ENCODE measurements at regions not wholly inside any gene's neighbourhood (a gene's known extent, or its start where the extent isn't known, plus 50 kb on each side); places are given as distances from the start of the nearest gene placed in this dataset.

DNA sequence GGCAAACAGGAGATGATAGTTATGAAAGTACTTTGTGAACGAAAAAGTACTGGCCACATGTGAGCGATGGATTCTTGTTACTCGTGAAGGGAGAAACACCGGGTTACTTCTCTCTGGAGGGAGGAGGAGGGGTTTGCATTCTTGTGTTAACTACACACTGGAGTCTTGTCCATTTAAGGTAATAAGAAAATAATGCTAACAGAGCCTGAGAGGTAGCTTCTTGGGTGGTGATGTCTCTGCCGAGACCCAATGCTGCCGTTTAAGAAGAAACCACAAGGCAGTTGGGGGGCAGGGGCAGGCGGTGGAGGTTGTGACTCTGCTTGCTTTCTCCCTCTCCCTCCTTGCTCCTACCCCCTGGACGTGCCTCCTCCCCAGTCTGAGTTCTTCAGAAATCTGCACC lies 100.9 kb upstream of the ROPN1 start:
- DNase-seq = peak; percentile 85

GRCh38 chr3:124094496-124094895 lies 102.6 kb upstream of the ROPN1 start:
- no peak for DNase-seq

DNA sequence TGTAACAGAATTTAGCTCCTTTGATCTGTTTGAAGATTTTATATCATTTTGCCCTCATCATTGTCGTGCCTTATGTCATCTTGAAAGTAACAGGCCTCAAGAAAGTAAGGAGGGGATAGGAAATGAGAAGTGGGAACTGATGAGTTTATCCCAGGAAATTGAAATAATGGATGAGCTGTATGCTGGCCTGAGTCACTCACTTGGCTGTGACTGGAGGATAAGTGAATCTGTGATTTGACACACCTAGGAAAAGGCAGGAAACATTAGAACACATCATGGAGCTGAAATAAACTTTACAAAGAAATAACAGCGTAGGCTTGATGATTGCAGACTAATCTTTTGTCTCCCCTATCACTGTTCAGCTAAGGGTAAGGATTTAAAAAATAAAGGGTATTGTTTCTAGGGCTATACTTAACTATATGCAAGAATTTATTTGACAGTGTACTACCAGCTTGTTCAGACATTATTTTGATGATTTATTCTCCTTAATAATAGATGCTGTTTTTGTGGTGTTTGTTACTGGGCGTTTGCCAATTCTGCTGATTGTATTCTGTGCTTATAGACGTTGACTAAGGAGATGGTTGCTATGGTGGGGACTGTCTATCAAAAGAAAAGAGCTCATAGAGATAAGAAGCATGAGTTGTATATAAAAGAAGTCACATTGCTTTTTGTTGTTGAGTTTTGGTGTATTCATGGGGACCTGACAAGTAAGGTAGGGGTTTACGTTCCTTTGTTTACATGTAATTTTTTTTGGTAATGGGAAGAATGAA lies 105.6 kb upstream of the ROPN1 start:
- peak; percentile 26 for DNase-seq

DNA sequence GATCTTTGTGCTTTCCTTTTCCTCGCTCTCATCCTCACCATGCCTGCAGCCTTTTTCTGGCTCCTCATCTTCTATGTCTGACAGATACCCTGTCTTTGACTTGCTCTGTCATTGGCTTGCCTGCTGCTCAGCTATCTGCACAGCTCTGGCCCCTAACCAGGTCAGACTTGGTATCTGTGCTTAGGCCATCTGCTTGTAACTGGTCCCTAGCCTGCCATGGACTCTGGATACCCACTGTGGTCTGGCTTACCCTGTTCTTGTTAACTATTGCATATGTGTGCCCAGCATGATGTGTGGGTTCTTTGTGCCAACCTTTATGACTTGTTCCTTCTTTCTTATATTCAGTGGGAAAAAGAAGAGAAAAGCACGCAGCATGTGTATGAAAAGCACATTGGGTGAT lies 109.7 kb upstream of the ROPN1 start:
- DNase-seq = no peak

- DNase-seq = no peak
These were observed 115.4 kb upstream of the ROPN1 start for GRCh38 chr3:124107104-124107890.

DNA sequence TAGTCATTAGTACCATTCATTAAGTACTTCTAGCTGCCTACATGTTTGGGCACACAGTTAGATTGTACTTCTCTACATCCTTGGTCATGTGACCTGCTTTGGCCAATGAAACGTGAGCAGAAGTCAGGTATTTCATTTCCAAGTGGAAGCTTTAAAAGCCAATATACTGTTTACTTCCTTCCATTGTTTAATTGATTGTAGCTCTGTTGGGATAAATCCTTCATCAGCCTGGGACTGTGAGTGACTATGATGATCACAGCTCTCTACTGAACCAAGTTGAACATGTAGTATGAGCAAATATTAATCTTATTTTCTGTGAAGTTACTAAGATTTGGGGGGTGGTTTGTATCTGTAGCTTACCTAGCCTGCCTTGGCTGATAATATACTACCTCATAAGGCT lies 116.5 kb upstream of the ROPN1 start:
- DNase-seq = no peak

GRCh38 chr3:124113485-124113884 lies 121.6 kb upstream of the ROPN1 start:
- no peak for DNase-seq

GRCh38 chr3:124115279-124115678 lies 123.4 kb upstream of the ROPN1 start:
- DNase-seq = no peak

DNA sequence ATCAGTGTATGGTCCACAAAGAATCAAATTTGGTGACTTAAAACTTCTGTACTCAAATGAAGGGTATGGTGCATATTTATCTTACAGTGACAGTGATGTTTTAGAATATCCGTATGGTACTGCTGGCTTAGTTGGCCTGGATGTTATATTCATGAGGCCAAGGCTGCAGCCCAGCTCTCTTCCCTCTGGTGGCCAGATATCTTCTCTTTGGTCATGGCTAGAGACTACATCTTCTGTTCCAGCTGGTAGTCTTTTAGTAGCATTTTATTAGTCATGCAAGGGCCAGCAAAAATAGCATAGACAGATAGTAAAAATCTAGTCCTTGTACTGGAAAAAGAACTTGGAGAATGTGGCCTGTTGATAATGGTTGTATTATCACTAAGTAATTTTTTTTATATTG lies 124.0 kb upstream of the ROPN1 start:
- no peak for DNase-seq

DNA sequence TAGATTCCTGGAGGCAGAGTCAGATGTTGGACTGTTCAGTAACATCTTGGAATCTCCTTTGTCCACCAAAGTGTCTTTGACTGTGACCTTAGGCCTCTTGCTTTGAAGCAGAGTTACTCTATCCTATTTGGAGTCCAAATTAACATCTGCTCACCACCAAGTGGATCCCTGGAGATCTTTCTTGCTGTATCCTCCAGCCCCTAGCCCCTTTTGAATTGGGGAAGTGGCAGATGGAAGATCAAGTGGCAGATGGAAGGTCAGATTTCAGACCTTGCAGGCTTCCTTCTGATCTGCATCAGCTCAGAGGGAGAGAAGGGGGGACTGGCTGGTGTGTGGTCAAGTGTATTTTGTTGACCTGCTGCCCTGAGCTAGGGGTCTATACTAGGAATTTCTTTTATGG lies 125.0 kb upstream of the ROPN1 start:
- no peak for DNase-seq

DNA sequence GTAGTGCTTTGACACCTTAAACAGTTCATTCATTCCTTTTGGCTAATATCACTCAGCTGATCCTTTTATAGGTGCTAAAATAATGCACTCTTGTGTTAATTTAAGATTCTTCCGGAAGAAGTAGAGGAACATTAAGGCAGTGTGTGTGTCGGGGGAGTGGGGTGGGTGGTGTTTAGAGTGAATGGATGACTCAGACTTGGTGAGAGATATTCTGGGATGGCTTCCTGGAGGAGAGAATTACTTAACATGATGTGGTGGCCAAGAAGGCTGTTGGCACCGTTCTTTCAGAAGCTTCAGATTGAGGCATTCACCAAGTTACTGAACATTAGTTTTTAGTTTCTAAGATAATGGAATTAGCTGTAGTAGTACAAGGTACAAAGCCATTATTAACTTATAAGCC lies 125.6 kb upstream of the ROPN1 start:
- peak; percentile 36 for DNase-seq

GRCh38 chr3:124118397-124118796 lies 126.5 kb upstream of the ROPN1 start:
- DNase-seq = no peak

- peak; percentile 54 for DNase-seq
These were observed 127.3 kb upstream of the ROPN1 start for GRCh38 chr3:124119056-124119716.

GRCh38 chr3:124121379-124122312 lies 129.7 kb upstream of the ROPN1 start:
- no peak for DNase-seq

- DNase-seq = no peak
These were observed 133.4 kb upstream of the ROPN1 start for GRCh38 chr3:124125315-124125714.

DNA sequence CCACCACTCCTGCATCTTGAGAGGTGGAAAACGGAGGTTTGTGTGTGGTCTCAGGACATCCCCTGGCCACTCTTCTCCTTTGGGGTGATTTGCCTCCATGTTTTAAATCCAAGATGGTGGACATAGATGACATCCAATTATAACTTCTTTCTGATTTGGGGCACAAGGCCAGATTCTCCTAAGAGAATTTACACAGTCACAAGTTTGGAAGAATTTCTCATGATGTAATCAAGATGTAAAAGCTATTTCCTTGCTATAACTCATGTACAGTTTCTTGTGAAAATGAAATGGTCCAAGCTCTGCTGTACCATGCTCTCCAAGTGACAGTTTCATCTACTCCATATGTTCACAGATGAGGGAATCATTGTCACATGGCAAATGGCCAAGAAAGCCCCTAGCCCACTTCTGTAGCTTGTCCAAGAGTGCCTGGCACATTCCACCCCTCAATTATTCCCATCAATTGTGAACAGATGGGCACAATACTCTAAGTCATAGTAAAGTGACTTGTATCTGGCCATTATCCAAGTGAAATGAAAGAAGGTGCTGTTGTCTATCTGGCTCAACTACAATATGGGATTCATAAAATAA lies 134.6 kb upstream of the ROPN1 start:
- no peak for DNase-seq

DNA sequence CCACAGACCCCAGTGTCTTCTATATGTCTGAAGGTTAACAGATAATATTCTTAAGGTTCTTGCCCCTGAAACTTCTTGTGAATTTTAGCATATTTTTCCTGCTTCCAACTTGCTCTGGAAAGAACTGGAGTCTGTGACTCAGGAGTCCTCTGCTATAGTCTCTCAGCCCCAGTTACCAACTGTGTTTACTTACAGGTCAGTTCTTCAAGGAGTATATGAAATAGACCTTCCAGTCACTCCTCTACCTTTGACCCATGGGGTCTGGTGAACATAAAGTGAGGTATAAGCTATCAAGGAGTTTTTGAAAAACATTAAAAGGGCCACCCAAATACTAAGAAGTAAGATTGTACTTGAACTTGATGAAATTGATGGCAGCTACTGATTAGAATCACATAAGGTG lies 139.2 kb upstream of the ROPN1 start:
- no peak for DNase-seq

- DNase-seq = no peak
These were observed 139.7 kb upstream of the ROPN1 start for GRCh38 chr3:124131580-124131979.

DNA sequence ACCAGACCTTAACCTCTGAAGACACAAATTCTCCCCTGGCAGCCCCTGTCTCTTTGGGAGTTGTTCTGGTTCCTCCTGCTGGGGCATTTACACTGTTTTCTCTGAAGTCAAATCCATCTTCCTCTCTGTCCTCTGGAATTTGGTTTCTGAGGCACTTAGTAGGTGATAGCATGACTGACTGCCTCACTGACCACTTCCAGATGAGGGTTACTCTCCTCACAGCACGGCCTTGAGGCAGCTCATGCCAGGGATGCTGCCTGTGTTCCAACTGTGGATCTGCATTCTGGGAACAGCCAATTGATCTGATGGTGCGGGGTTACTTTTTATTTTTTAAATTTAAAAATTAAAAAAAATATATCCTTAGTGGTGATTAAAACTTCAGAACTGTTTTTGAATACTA lies 140.9 kb upstream of the ROPN1 start:
- DNase-seq = no peak

GRCh38 chr3:124133366-124133940 lies 141.5 kb upstream of the ROPN1 start:
- no peak for DNase-seq

DNA sequence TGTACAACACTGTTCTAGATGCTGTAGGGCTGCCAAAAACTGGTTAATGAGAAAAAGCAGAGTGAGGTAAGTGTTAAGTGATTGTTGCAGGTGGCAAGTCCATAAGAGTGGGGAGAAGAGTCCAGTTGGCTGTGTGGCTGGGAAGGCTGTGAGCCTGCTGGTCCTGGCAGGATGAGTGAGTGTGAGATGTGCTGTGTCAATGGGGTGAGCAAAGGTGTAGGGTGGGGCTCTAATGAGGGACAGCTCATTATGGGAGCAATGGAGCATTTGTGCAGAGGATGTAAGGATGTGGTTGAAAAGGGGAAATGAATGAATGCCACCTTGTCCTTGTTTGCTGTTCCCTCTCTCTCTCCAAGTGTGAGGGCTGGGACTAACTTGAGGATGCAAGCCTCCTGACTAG lies 145.3 kb upstream of the ROPN1 start:
- DNase-seq = no peak

GRCh38 chr3:124138148-124138547 lies 146.2 kb upstream of the ROPN1 start:
- no peak for DNase-seq
